NCI-H345 treated with DMSO at 0.1 percent for 48 hours (cell line): ENCODE measurements at regions not wholly inside any gene's neighbourhood (a gene's known extent, or its start where the extent isn't known, plus 50 kb on each side); places are given as distances from the start of the nearest gene placed in this dataset.
"Not testable (repeated sequence)": the region's sequence is repeated elsewhere in the genome, so short reads cannot be mapped to it uniquely, and the experiment has no call there.

Experiments used
- DNase-seq: peaks from one replicate; lab custom pipeline; 2025; ENCODE audit not compliant: unreplicated experiment; lab: John Stamatoyannopoulos, UW

GRCh38 chr18:30465096-30465495, 577.4 kb downstream of the DSC3 start:
- DNase-seq, result no peak

- no peak for DNase-seq
These were observed 585.4 kb downstream of the DSC3 start for GRCh38 chr18:30457156-30457555.

DNA sequence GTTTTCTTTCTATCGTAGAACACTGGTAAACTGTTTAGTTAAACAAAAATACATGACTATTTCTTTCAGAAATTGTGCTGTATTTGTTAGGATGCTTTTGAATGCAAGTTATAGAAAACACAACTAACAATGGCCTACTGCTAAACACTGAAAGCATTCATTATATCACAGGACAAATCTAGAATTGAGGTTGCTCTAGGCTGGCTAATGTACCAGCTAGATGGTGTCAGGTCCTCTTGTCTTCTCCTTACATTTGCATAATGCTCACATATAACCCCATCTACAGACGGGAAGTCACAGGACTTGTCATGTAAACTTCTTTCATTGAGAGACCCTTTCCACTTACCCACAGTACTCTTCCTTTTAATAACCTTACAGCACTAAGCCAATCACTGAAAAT, 586.8 kb downstream of the DSC3 start:
- no peak for DNase-seq

- DNase-seq, result no peak
These were observed 587.6 kb downstream of the DSC3 start for GRCh38 chr18:30454920-30455319.

- DNase-seq, result no peak
These were observed 590.6 kb downstream of the DSC3 start for GRCh38 chr18:30451981-30452380.

GRCh38 chr18:30450927-30451326, 591.6 kb downstream of the DSC3 start:
- no peak for DNase-seq

DNA sequence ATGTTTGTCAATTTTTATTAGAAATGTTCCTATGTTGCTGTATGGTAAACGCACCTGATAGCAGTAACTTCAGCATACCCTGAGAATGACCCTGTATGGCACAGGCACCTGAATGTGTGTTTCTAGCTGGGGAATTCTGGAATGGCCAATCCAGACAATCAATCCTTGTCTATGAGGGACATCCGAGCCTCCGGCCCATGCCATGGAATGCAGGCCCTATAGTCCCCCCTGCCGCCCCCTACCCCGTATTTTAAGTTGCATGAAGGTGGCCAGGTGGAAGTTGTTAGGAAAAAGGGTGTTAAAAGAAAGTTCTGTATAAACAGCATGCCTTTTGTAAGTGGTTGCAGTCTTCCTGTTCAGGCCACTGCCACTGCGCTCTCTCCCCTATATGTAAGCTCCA, 595.9 kb downstream of the DSC3 start:
- no peak for DNase-seq

DNA sequence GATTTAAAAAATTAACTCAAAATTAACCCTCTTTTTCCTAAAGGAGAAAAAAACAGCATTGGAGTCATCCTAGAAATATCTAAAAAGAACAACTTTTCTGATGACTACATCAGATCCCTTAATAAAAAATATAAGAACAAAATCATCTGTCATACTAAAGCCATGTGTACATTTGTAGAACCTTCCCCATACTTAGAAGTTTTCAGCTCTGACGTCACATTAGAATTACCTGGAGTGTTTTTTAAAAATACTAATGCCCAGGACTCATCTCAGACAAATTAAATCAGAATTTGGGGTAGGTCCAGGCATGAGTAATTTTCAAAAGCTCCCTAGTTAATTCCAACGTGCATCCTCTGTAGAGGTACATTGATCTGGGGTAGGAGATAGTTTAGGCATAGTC, 598.0 kb downstream of the DSC3 start:
- DNase-seq, result no peak

GRCh38 chr18:30440351-30440750, 602.2 kb downstream of the DSC3 start:
- DNase-seq, result no peak

- DNase-seq, result no peak
These were observed 603.4 kb downstream of the DSC3 start for GRCh38 chr18:30439174-30439573.

DNA sequence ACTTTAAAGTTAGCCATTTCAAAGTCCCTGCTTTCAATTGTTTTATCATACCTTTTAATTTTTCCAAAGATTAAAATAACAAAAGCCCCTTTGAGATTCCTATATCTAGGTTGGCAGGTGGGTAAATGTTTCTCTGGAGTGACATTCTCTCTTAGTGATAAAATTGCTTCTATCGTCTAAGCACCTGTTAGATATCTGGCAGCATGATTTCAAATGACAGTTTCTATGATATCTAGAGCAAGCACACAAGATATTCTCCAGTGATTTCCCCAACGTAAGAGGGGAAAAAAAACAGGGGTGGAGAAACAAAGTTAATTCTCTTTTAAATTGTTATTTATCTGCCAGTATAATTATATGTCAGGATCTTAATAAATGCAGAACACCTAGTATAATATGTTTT, 610.2 kb downstream of the DSC3 start:
- DNase-seq, result no peak

GRCh38 chr18:30419399-30419798, 623.1 kb downstream of the DSC3 start:
- not testable (repeated sequence) for DNase-seq

DNA sequence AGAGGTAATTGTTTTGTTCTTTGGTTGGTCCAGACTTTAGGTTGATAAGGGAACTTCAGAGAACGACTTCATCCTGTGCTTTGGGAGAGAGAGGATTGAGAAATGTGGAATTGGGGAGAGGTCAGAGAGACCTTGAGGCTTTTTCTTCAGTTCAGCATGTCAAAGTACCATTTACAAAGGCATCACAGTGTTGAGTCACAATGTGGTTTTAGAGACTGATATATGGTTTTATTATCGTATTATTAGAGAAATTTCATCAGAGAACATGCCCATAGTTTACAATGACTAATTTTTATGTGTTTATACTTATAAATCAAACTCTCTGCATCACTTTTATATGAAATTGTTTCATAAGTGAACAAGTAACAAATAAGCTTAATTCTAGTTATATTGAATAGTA, 626.6 kb downstream of the DSC3 start:
- DNase-seq, result no peak

- DNase-seq, result no peak
These were observed 633.4 kb downstream of the DSC3 start for GRCh38 chr18:30409120-30409519.

DNA sequence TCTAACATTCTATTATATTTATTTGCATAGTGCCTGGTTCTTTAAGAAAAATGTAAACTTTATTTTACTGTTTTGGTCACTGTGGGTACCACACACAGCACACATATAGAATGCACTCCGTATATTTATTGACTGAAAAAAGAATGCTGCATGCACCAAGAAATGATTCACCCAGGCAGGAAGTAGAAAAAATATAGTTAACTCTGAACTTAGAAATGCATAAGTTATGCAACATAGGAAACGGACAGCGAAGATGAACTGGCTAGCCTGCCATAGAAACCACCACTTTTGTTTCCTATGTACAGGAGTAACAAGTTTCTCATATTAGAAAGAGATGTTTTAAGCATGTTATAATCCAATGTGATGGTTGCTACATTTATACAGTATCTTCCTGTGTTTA, 635.8 kb downstream of the DSC3 start:
- DNase-seq, result no peak

- no peak for DNase-seq
These were observed 637.5 kb downstream of the DSC3 start for GRCh38 chr18:30405038-30405437.

GRCh38 chr18:30404422-30404821, 638.1 kb downstream of the DSC3 start:
- DNase-seq, result no peak

GRCh38 chr18:30403278-30403677, 639.3 kb downstream of the DSC3 start:
- DNase-seq, result no peak

DNA sequence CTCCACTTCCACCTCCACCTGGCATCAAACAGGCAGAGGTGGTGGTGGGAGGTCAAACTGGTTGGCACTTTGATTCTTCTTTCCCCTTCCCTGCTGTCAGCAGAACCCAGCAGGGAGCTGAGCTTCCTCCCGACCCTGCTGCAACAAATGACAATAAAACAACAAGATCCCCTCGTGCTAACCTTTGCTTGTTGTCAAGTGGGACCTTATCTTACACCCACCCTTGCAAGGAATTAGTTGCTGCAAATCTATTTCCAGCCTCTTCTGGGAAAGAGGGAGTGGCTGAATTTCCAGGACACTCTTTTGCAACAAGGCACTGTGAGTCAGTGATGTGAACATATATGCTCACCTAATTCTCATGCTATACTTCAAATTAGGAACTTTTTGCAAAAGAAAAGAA, 655.1 kb downstream of the DSC3 start:
- DNase-seq, result no peak

DNA sequence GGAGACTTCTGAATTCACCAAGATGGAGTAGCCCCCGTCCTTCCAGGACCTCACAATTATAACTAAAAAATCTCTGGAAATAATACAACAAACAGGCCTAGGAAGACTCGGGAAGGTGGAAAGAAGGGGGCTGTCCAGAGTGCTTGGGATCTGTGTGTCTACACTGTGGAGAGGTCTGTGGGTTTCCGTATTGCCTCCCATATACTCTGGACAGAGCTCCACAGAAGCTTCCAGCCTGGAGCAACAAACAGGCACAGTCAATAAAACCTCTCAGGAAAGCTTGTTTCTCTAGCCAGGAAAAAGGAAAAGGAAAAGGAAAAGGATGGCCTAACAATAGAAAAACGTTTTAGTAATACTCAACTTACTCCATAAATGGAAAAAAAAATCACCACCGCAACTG, 655.9 kb downstream of the DSC3 start:
- DNase-seq, result no peak

DNA sequence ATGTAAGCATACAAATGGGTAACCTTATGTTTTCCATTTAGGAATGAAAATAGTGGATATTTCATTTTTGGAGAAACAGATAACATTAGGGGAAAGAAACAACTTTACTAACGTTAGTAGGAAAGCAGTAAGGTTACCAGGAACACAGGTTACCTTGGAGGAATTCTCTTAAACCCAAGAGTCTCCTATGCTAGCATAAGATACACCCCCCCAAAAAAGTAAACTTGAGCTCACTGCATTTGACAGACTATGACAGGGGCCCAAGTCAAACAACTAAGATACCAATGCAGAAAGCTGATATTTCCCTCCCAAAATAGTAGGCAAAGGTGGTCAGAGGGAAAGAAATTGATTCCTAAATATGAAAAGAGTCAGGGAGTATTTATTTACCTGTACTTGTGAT, 656.9 kb downstream of the DSC3 start:
- no peak for DNase-seq

- no peak for DNase-seq
These were observed 660.7 kb downstream of the DSC3 start for GRCh38 chr18:30381826-30382225.

DNA sequence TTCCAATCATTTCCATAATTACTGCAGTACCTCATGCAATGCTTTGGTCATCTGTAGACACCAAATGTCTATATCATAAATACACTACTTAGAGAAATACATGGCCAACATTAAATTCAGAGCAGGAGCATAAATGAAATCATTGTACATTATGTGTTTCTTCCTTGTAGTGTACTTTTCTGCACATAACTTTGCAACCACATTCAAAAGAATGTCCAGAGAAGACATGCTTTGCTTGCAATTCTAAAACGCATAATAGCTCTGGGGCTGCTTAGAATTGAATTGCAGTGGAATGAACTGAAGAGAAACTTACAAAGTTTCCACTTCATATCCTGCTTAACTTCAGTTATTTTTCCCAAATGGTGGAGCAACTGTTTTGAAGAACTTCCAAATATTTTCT, 664.4 kb downstream of the DSC3 start:
- DNase-seq, result no peak

GRCh38 chr18:30376515-30376914, 666.0 kb downstream of the DSC3 start:
- DNase-seq, result no peak
